NCI-H2107 (cell line): ENCODE measurements at regions not wholly inside any gene's neighbourhood (a gene's known extent, or its start where the extent isn't known, plus 50 kb on each side); places are given as distances from the start of the nearest gene placed in this dataset.

Experiments used
- DNase-seq: peaks from one replicate; lab custom pipeline; 2025; lab: John Stamatoyannopoulos, UW

DNA sequence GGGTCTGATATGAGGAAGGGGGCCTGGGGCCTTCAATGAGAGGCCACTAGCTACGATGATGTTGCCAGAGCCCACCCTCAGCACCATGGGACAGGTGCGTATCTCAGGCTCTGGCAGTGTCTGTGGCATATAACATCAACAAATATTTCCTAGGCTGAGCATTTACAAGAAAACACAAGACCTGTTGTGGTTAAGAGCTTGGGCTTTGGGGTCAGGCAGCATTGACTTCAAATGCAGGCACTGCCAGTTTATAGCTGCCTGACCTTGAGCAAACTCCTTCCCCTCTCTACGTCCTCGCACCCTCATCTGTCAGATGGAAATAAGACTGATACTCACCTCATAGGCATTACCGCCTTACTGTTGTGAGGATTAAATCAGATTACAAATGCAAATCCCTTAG, 156.0 kb downstream of the KATNAL1 start:
- DNase-seq, result no peak

DNA sequence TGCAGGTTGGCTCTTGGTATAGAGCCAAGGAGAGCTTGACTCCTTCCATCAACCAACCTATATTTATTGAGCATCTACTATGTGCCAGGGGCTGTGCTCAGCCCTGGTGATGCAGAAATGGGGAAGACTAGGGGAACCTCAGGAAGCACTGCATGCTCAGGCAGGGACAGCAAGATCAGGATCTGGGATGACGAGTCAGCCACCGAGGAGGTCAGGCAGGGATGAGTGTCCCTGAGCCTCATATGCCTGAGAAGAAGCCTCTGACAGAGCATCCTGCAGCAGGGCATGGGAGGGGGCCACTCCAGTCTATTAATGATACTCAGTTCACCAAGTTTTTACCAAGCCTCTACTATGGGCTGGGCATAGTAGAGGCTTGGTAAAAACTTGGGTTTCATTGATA, 158.1 kb downstream of the KATNAL1 start:
- no peak for DNase-seq

DNA sequence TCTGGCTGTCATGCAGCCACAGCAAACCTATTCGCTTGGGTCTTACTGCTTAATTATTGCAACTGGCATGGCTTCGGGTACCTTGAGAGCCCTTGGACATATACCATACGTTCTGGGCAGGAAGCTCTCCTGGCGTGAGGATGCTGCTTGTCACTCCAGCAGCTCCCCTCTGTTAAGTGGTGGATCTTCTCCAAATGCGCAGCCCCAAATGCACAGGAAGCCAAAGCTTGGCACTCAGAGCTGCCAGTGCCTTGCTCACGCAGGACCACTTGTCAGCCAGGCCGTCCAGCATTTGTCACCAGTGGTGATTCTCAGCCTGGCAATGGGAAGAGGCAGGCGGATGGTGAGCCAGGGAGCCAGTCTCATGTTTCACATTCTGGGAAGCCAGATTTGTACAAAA, 158.6 kb downstream of the KATNAL1 start:
- DNase-seq, result no peak

DNA sequence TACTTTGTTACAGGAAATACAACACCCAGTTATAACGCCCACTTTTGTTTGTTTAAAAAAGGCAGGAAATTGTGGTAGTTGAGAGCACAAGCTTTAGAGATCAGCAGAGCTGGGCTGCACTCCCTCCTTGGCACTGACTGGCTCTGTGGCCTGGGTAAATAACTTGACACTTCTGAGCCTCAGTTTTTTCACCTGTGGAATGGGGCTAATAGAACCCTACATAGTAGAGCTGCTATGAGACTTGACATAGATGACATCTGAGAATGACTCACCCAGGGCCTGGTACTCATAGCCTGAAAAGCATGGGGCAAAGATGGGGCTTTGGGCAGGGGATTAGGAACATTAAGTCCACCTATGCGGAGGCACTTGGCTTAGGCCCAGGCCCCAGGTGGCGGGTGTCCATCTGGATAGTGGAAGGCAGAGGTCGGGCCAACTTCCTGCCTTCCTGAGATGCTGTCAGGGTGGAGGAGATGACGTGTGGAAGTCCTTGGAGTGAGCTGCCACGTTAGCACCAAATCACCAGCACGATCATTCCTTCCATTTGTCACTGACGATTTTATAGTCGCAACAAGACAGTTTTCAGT, 159.1 kb downstream of the KATNAL1 start:
- no peak for DNase-seq

DNA sequence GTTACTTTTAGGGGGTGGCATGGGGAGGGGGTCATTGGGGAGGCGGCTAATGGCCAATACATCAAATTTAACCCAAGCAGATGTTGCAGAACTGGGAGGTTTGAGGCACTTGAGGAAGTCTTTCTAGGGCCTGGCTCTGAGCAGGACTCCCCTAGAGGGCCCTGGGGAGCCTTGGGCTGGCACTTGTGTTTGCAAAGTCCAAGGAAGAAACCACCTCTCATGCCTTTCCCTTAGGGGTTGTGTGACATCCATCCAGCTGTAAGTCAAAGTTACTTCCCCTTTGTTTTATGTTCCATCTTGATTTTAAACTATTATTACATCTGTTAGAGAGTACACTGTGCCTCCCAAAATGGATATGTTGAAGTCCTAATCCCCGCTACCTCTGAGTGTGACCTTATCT, 159.9 kb downstream of the KATNAL1 start:
- DNase-seq, result no peak

DNA sequence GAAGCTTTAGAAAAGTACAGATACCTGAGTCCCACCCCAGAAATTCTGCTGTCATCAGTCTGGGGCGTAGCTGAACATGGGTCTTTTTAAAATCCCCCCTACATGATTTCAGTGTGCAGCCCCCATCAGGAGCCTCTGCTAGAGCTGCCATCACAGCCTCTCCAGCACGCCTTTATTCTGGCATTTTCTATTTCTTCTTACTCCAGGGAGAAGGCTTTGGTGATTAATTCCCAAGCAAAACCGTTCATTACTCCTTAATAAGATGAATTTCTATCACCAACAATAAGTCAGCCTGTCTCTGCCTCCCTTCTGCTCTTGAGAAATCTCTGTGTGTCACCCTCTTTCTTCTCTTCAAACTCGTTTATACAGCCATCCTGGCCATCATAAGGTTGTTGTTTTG, 160.3 kb downstream of the KATNAL1 start:
- no peak for DNase-seq

DNA sequence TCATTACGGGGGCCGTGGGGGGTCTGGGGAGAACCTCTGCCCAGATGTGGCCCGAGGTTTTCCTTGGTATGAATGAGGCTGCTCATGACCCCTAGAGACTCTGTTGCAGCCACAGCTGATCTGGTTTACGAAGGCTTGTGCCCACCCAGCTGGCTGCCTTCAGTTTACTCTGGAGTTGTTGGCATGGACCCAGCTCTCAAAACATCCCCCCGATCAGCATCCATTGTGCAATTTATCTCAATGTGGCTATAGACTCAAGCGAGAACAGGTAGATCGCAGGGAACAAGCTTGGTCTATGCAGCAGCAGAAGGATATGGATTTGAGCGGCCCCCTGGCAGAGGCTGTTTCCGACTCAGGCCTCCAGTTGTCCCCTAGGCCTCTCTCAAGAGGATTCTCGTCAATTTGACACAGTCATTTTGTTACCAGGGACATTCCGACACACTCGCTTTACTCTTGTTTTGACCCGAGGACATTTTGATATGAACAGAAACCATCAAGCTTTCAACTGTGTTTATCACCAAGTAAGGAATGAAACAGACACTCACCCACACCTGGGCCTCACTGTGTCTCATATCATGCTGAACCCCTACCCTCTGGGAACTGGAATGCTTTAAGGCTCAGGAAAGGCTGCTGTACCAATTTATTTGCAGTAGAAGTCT, 161.5 kb downstream of the KATNAL1 start:
- no peak for DNase-seq

DNA sequence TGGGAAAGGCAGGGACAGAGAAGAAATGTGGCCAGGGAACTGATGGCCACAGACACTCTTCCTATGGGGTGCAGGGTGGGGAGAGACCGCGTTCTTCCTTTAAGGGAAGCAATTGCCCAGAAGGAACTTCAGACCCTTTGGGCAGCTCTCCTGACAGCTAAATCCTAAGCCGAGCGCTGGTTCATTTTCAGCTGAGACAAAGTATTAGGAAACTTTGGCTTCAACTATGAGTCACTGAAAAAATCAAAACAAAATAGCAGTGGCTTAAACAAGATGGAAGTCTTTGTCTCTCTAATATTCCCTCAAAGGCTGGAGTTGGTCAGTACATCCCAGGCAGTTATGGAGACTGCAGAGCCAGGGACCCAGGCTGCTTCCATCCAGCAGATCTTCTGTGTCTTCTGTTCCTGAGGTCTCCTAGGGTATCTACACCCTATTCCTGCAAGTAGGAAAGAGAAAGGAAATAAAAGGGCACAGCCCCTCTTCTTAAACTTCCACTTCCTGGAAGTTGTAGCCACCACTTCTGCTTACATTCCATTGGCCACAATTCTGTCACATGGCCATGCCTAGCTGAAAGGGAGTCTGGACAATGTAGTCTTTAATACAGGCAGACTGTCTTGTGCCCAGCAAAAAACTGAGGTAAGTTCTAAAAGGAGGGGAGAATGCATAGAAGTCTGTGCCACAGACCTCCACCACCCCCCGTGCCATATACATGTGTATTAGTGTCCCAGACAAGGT, 163.5 kb downstream of the KATNAL1 start:
- no peak for DNase-seq

DNA sequence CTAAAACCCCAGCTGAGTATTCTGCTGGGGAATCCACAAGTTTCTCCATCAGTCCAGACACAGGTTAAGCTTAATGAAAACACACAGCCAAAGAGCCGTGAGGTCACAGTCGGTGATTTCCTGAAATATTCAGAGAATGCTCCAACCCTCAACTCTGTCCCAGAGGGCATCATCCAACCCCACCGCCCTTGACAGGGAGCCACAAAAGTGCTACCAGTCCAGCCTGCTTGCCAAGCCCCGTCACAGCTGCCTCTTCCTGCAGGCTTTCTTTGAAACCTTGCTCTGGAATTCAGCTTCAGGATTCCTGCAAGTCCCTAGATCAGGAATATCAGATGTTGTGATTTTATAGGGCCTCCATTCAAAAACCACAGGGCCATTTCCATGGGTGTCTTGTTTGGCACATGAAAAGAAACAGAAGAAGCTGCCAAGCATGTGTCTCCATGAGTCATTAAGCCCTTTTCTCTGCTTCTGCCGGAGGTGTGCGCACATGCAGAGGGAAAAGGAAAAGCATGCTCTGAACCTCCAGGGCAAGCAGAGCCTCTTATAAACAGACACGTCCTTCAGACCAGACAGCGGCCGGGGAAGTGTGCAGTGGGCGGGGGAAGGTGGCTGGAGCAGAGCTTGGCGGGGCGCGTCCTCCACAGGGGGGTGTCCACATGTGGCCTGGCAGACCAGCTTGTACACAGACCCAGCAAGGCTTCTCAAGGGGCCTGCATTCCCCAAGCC, 164.7 kb downstream of the KATNAL1 start:
- no peak for DNase-seq

DNA sequence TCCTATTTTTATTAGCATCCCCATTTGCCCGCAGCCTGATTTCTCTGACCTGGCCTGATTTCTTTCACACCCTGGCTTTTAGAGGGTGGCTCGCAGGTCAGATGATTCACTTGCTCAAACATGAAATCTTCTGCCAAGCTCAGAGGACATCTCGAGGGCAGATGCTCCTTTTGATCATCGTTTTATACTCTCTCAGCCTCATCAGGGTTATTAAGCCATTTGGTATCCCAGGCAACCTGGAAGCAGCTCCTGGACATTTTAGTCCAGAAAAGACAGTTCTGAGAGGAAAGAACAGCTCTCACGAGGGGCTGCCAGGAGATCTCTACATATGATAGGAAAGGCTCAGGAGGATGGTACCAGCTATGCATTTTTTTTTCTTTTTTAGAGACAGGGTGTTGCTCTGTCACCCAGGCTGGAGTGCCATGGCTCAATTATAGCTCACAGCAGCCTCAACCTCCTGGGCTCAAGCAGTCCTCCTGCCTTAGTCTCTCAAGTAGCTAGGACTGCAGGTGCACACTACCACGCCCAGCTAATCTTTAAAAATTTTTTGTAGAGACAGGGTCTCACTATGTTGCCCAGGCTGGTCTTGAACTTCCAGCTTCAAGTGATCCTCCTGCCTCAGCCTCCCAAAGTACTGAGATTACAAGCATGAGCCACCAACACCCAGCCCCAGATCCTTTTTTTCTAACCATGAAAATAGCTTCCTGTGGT, 165.4 kb downstream of the KATNAL1 start:
- no peak for DNase-seq

DNA sequence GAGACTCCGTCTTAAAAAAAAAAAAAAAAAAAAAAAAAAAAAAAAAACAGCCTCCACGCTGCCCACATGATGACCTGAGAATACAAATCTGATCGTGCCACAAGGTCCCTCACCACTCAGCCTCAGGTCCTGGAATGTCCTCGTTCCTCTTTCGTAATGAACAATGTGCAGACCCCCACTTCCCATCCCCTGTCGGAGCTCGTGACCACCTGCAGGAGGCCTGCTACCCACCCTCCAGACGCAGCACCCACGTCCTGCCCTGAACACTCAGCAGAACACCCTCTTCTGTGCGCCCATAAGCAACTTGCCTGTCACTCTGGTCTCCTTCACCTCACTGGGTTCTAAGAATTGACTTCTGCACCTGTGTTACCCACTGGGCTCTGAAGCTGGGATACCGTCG, 166.4 kb downstream of the KATNAL1 start:
- no peak for DNase-seq

DNA sequence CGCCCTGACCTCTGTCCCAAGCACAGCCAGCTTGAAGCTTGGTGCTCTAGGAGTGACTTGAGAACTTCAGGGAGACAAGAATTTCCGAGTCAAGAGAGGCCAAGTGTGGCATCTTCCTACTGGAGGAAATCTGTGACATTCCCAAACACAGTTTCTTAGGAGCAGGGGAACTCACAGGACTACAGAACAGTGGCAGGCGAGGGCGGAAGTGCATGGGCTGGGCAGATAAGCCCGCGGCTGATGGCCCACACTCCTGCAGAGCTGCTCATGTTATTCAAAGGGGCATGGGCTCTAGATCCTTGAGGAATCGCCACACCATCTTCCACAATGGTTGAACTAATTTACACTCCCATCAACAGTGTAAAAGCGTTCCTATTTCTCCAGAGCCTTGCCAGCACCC, 168.8 kb downstream of the KATNAL1 start:
- no peak for DNase-seq

DNA sequence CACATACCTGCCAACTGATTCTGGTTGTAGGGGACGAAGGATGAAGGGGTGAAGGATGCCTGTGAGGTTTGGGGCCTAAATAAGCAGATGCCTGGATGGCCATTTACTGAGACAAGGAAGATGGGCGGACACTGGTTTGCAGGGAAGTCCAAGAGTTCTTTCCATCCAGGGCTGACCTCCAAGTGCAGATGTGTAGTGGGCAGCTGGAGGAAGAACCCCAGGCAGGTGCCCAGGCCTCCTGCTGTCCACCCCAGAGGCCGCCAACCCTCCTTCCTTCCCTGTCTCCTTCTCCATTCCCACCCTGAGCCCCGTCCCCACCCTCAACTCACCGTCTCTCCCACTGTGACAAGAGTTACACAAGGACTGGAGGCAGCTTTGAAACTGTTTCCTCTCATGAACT, 171.5 kb downstream of the KATNAL1 start:
- DNase-seq, result no peak

DNA sequence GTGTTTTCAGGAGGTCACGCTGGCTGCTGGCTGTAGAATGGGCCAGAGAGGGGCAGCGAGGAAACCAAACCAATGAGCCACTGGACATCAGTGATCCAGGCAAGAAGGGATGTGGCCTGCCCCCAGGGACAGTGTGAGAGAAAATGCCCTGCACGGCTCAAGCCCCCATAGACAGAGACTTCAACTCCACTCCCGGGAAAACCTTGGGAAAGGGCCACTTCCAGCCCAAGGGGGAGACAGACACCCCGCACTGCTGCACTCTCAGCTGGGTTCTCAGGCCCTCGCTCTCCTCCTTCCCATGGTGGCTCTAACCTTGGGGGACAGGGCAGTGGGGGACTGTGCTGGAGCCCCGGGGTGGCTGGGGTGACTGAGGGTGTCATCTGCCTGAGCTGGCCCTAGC, 172.0 kb downstream of the KATNAL1 start:
- DNase-seq, result no peak

DNA sequence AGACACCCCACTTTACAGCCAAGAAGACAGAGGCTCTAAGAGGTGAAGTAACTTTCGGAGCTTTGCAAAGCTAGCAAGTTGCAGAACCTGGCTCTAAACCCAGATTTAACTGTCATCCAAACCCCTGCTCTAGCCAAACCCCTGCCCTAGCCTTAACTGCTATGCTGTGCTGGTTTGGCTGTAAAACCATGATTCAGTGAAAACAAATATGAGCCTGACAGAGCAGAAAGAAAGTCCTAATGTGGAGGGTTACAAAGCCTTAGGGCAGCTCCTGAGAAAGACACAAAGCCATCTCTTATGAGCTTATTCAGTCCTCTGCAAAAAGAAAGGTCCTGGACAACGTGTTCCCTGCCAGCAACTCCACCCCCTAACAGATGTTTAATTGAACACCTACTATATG, 172.8 kb downstream of the KATNAL1 start:
- DNase-seq, result no peak

DNA sequence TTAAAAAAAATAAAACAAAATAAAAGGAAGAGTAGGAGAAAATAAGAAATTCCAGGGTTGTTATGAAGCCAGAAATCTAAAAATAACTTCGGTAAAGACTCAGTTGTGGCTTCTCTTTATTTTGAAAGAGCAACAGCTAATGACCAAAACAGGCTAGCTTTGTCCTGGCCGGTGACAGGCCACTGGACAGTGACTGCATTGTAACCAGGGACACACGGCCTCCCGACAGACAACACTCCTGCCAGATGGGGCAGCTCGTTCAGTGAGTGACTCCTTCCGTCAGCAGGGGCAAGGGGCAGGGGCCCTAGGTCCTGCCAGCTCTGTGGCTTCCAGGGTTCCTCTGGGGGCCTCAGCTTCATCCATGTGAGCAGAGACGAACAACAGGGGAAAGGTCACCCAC, 173.4 kb downstream of the KATNAL1 start:
- DNase-seq, result no peak

DNA sequence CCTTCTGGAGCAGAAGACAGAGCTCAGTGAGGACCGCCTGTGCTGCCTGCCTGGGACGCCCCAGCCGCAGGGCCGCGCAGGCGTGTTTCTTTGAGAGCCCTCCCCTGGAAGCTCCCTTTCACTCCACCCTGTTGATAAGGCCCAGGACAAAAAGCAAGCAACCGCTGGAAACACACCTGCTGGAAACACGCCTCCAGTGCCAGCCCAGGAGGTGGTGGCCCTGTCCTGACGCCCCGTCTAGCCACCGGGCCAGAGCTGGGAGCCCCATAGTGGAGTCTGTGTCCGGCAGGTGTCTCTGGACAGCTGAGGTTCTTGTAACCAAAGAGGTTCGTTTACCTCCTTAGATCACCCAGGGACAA, 173.8 kb downstream of the KATNAL1 start:
- DNase-seq, result no peak

DNA sequence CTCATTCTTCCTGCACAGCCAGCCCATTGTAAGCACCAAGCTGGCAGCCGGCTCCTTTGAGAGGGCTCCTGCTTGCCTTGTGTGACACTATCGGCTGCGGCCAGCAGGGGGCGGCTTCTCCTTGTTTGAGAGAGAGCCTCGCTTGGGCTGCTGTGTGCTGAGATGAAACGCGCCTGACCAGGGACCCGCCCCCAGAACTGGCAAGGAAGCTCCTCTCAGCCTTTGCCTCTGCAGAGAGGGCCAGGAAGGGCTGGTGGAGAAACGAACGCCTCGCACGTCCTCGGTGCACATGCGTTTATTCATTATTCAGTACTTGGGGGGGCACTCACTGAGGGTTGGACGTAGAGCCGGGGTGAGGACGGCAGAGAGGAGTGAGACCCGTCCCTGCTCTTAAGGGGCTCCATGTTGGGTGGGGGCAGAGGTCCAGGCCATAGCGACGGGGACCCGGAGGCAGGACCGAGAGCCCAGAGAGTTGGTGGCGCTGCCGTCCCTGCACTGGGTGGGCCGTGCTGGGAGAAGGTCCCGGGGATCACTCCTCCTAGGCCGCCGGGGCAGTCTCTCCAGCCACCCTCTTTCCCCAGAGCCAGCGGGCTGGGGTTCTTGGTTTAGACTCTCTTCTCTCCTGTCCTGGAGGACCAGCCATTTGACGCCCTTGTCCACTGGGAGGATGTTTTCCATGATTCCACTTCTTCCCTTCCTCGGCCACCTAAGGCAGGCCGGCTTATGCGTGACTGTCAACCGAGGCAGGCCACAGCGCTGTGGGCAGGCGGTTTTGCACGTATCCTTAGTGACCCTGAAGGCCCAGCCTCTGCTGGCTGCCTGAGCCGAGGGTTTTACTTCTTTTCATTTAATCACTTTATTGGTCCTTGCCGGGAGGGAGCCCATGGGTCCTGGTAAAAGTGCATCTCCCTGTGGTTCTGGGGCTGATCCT, 174.5 kb downstream of the KATNAL1 start:
- peak; percentile 89 for DNase-seq

DNA sequence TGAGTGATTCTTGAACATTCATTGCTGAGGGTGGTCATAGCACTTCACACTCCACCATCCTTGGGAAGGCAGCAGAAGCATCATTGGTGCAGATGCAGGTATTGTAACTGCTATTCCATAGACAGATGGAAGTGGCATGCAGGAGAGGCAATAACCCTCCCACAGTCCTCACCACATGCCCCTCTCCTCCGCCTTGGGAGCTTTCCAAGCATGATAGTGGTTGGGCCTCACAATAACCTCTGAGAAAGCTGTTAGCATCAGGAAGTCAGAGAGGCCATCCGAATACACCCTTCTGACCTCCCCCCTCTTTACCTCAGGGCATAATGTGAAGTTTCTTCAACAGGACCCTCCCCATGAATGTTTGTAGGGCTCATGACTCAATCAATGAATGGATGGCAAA, 177.9 kb downstream of the KATNAL1 start:
- no peak for DNase-seq

DNA sequence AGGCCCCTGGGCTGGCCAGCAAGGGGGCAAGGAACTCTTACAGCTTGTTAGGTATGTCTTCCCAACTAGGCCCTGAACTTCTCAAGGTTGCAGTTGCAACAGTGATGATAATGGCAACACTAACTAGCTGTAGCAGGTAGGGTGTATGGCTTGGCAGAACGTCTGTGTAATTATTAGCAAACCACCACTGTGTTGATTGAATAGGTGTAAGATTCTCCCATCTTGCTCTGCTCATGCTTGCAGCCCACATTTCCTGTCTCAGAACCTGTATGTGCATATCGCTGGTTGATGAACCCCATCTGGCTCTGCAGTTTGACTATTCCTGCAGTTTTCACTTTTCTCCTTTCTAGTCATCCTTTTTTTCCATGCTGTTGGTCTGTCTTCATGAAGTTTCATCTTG, 178.8 kb downstream of the KATNAL1 start:
- no peak for DNase-seq

DNA sequence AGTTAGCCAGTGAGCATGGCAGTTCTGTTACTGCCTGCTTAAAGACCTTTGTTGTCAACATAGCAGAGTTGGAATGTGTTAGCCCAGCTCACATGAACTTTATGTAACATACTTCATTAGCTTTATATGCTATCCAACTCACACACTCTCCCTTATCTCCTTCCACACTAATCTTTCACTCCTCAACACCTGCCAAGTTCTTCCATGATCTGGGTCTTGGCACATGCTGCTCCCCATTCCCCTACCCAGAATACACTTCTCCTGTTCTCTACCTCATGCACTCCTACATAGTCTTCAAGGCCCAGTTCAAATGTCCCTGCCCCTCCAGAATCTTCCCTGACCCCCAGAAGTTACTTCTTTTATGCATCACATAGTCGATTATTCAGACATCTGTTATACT, 179.3 kb downstream of the KATNAL1 start:
- DNase-seq, result no peak
